ENCODE measurements at regions not wholly inside any gene's neighbourhood (a gene's known extent, or its start where the extent isn't known, plus 50 kb on each side); places are given as distances from the start of the nearest gene placed in this dataset.

- H3K79me2 ChIP-seq (ENCODE audit: insufficient read depth, low read length), result no peaks in the 10 kb centered on the region
- no peak overlapping the region for H3K9ac ChIP-seq (ENCODE audit: low read length)
- H3K27ac ChIP-seq (ENCODE audit: low read depth, low read length, poor library complexity, severe bottlenecking), result no peak overlapping the region
- no peaks in the 10 kb centered on the region for H3K4me1 ChIP-seq (ENCODE audit: insufficient read depth, low read length, severe bottlenecking)
- no peaks in the 10 kb centered on the region for H3K36me3 ChIP-seq (ENCODE audit: insufficient read depth, low read length)
- H3K9me3 ChIP-seq (ENCODE audit: low read length), result no peaks in the 10 kb centered on the region
- H3F3A ChIP-seq (ENCODE audit: insufficient read depth, low read length), result no peaks in the 10 kb centered on the region
- no peaks in the 10 kb centered on the region for H3K9me2 ChIP-seq (ENCODE audit: low read depth, low read length)
- H3K4me3 ChIP-seq (ENCODE audit: low read depth, low read length, poor library complexity, severe bottlenecking), result no peak overlapping the region
- H2AFZ ChIP-seq (ENCODE audit: low read length), result no peak overlapping the region
- H3K27me3 ChIP-seq (ENCODE audit: insufficient read depth, low read length), result no peaks in the 10 kb centered on the region
- TF ChIP-seq CTCF (IDR thresholded peaks at IDR 0.05; ENCODE audit: low read length) (no peak), EZH2 (IDR thresholded peaks at IDR 0.05; ENCODE audit: borderline replicate concordance, low read length) (no peak)
- no peak overlapping the region for H3K4me2 ChIP-seq (ENCODE audit: low read length)
- no peaks in the 10 kb centered on the region for H4K20me1 ChIP-seq (ENCODE audit: insufficient read depth, low read length)
Observed at GRCh38 chr2:149885468-149885867, 297.9 kb upstream of the MMADHC start.

- TF ChIP-seq CTCF (IDR thresholded peaks at IDR 0.05; ENCODE audit: low read length) (no peak), EZH2 (IDR thresholded peaks at IDR 0.05; ENCODE audit: borderline replicate concordance, low read length) (no peak)
- H3K9me2 ChIP-seq (ENCODE audit: low read depth, low read length), result no peaks in the 10 kb centered on the region
- H3K36me3 ChIP-seq (ENCODE audit: insufficient read depth, low read length), result no peaks in the 10 kb centered on the region
Observed at GRCh38 chr2:149884871-149885270, 297.3 kb upstream of the MMADHC start.

GRCh38 chr2:149877913-149878312 is 290.3 kb upstream of the MMADHC start:
- H3K9me3 ChIP-seq (ENCODE audit: low read length), result no peaks in the 10 kb centered on the region
- no peaks in the 10 kb centered on the region for H3K36me3 ChIP-seq (ENCODE audit: insufficient read depth, low read length)
- no peaks in the 10 kb centered on the region for H3K9me2 ChIP-seq (ENCODE audit: low read depth, low read length)
- no peaks in the 10 kb centered on the region for H3K4me1 ChIP-seq (ENCODE audit: insufficient read depth, low read length, severe bottlenecking)
- no peaks in the 10 kb centered on the region for H3K79me2 ChIP-seq (ENCODE audit: insufficient read depth, low read length)
- no peaks in the 10 kb centered on the region for H3F3A ChIP-seq (ENCODE audit: insufficient read depth, low read length)
- H3K4me3 ChIP-seq (ENCODE audit: low read depth, low read length, poor library complexity, severe bottlenecking), result no peak overlapping the region
- no peak overlapping the region for H3K9ac ChIP-seq (ENCODE audit: low read length)
- H2AFZ ChIP-seq (ENCODE audit: low read length), result no peak overlapping the region
- no peak for TF ChIP-seq CTCF (IDR thresholded peaks at IDR 0.05; ENCODE audit: low read length)
- no peak for TF ChIP-seq EZH2 (IDR thresholded peaks at IDR 0.05; ENCODE audit: borderline replicate concordance, low read length)
- no peak overlapping the region for H3K4me2 ChIP-seq (ENCODE audit: low read length)
- H3K27ac ChIP-seq (ENCODE audit: low read depth, low read length, poor library complexity, severe bottlenecking), result no peak overlapping the region
- no peaks in the 10 kb centered on the region for H3K27me3 ChIP-seq (ENCODE audit: insufficient read depth, low read length)
- no peaks in the 10 kb centered on the region for H4K20me1 ChIP-seq (ENCODE audit: insufficient read depth, low read length)

More at GRCh38 chr2:149884871-149885270, 297.3 kb upstream of the MMADHC start:
- Histone ChIP-seq H3K4me1 (ENCODE audit: insufficient read depth, low read length, severe bottlenecking) (no peaks in the 10 kb centered on the region), H3K79me2 (ENCODE audit: insufficient read depth, low read length) (no peaks in the 10 kb centered on the region), H4K20me1 (ENCODE audit: insufficient read depth, low read length) (no peaks in the 10 kb centered on the region), H3K4me2 (ENCODE audit: low read length) (no peak overlapping the region), H3K9ac (ENCODE audit: low read length) (no peak overlapping the region), H3K9me3 (ENCODE audit: low read length) (no peaks in the 10 kb centered on the region), H3F3A (ENCODE audit: insufficient read depth, low read length) (no peaks in the 10 kb centered on the region), H3K4me3 (ENCODE audit: low read depth, low read length, poor library complexity, severe bottlenecking) (no peak overlapping the region), H2AFZ (ENCODE audit: low read length) (no peak overlapping the region), H3K27me3 (ENCODE audit: insufficient read depth, low read length) (no peaks in the 10 kb centered on the region), H3K27ac (ENCODE audit: low read depth, low read length, poor library complexity, severe bottlenecking) (no peak overlapping the region)
